ENCODE measurements at regions not wholly inside any gene's neighbourhood (a gene's known extent, or its start where the extent isn't known, plus 50 kb on each side); places are given as distances from the start of the nearest gene placed in this dataset.

GRCh38 chr1:78722947-78723346, 73.3 kb downstream of the IFI44 start:
- TF ChIP-seq CTCF (IDR thresholded peaks at IDR 0.05; ENCODE audit: poor library complexity, severe bottlenecking) (no peak), SMC3 (conservative IDR thresholded peaks at IDR 0.05; ENCODE audit: poor library complexity) (no peak), MXI1 (conservative IDR thresholded peaks at IDR 0.05; ENCODE audit: poor library complexity, severe bottlenecking) (no peak), POLR2AphosphoS5 (IDR thresholded peaks at IDR 0.05) (no peak), RAD21 (conservative IDR thresholded peaks at IDR 0.05) (no peak), EZH2 (IDR thresholded peaks at IDR 0.05; ENCODE audit: borderline replicate concordance, insufficient read depth, low read length, poor library complexity, severe bottlenecking) (no peak), EP300 (conservative IDR thresholded peaks at IDR 0.05; ENCODE audit: poor library complexity, severe bottlenecking) (no peak)
- TF ChIP-seq, protein P1, sequence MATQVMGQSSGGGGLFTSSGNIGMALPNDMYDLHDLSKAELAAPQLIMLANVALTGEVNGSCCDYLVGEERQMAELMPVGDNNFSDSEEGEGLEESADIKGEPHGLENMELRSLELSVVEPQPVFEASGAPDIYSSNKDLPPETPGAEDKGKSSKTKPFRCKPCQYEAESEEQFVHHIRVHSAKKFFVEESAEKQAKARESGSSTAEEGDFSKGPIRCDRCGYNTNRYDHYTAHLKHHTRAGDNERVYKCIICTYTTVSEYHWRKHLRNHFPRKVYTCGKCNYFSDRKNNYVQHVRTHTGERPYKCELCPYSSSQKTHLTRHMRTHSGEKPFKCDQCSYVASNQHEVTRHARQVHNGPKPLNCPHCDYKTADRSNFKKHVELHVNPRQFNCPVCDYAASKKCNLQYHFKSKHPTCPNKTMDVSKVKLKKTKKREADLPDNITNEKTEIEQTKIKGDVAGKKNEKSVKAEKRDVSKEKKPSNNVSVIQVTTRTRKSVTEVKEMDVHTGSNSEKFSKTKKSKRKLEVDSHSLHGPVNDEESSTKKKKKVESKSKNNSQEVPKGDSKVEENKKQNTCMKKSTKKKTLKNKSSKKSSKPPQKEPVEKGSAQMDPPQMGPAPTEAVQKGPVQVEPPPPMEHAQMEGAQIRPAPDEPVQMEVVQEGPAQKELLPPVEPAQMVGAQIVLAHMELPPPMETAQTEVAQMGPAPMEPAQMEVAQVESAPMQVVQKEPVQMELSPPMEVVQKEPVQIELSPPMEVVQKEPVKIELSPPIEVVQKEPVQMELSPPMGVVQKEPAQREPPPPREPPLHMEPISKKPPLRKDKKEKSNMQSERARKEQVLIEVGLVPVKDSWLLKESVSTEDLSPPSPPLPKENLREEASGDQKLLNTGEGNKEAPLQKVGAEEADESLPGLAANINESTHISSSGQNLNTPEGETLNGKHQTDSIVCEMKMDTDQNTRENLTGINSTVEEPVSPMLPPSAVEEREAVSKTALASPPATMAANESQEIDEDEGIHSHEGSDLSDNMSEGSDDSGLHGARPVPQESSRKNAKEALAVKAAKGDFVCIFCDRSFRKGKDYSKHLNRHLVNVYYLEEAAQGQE (IDR thresholded peaks at IDR 0.05; ENCODE audit: borderline replicate concordance), result no peak
